GM19240 (cell line): ENCODE measurements at regions not wholly inside any gene's neighbourhood (a gene's known extent, or its start where the extent isn't known, plus 50 kb on each side); places are given as distances from the start of the nearest gene placed in this dataset.
"Not testable (repeated sequence)": the region's sequence is repeated elsewhere in the genome, so short reads cannot be mapped to it uniquely, and the experiment has no call there.

ENCODE experiments used
- DNase-seq: peaks from one replicate; pipeline ENCODE4 v3.0.0; 2011; ENCODE audit warnings: low spot score; ENCODE audit not compliant: insufficient read length

DNA sequence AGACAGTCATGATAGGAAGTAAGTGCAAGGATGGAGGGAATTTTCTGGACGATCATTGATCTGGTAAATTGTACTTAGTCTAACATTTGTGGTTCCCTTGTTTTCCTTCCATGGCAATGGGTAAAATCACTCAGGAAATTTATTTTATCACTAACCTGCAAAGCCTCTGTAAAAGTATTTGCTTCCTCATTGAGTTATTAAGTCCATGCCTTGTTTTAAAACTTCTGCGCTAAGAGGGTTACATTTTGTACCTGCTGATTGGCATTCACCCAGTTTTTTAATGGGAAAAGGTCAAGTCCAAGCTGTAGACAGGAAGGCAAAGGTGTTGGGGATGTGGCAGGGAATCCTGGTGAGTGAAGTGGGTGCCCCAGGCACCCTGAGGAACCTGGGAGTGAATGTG is 146.2 kb upstream of the NR2F2 start:
- no peak for DNase-seq

DNA sequence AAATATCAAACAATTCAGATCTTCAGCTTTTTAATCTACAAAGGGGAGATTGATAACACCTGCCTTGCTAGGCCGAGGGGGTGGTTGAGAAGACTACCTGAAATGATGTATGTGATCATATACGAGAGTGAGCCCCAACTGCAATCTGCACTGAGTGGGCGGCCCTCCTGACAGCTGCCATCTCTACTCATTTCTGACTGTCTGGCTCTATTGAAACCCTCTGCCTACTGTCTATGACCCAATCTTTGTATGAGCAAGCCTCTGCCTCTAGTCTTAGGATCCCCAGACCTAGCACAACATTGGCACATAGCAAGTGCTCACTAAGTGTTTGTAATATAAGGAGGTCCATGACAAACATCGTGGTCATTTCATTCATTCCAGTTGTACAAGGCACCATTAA is 144.4 kb upstream of the NR2F2 start:
- DNase-seq, result no peak

DNA sequence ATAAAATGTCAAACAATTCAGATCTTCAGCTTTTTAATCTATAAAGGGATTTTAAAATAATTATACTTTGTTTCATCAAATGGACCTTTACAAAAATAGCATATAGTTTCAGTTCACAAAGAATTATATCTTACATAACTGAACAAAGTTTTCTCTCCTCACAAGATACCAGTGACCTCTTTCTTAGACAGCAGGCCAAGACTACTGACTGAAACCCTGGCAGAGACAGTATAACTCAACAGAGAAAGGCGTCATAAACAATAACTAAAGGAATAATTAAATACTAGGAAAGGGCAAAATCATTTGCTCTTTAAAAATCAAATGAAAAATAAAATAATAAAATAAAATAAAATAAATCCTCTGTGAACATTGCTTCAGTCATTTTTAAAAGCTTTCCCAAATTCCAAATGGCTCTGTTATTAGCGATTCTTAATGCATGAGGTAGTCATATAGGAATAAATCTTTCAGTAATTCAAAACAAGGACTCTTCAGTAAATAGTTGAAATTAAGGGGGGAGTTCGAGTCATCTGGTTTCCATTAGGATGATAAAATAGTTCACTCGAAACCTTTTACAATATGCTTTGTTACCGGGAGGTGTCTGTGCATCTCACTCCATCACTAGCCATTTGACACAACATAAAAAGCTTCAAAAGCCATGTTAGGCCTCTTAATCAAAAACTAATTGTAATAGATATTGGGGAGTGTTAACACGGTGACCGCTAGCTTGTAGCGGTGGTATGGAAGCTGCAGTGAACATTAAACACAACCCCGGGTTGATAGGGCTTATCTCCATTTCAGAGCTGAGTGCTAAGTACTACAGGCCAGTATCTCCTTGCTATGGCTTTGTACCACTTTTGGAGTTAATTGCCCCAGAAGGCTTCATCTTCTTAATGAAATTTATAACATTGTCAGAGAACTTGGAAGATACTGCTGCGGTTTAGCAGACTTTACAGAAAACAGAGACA is 142.9 kb upstream of the NR2F2 start:
- no peak for DNase-seq

DNA sequence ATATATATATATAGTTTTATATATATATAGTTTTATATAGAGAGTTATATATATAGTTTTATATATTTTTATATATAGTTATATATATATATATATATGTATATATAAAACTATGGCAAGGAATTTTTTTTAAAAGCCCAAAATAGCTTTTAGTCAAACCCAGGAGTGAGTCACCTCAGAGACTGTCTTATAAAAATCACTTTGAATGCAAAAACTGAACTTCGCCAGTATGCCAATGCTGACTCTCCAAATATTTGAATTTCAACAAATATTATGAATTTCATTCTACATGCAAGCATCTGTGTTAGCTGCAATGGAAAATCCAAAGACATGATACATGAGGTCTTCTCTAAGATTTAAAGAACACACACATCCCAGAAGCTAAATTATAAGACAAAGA is 132.8 kb upstream of the NR2F2 start:
- DNase-seq, result no peak

DNA sequence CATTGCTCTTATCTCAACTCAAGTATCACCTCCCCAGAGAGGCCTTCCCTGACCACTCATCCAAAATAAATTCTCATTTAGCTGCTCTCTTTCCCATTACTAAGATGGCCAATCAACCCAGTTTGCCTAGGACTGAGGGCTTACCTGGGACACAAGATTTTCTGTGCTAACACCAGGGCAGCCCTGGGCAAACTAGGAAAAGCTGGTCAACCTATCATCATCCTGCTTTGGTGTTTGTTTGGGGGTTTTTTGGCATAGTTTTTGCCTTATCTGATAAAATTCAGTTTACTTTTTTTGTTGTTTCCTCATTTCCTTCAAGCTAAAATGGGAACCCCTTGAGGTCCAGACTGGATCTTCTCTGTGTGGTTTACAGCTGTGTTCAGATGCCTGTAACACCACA is 131.4 kb upstream of the NR2F2 start:
- no peak for DNase-seq

DNA sequence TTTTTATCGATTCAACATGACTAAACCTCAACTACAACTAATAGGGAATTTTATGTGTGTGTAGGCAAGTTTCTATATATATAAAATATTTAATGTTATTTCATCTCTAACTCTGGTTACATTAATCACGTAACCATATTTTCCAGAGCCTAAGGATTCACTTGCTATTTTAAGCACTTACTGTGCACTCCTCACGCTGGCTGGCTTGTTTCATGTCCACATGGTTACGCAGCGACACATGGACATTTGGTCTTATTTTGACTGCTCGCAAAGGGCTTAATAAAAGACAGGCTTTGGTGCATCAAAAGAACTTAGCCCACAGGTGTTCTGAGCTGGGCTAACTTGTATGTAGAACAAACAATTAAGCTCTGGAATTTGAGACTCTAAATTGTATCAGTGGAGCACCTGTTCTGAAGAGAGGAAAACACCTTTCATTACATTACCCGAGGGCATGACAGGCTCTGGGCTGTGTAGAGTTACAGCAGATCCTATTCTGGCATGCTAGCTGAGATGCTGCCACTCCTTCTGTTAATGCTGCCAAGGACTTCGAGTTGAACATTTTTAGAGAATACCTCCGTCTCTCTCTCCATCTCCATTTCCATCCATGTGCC is 130.0 kb upstream of the NR2F2 start:
- no peak for DNase-seq

DNA sequence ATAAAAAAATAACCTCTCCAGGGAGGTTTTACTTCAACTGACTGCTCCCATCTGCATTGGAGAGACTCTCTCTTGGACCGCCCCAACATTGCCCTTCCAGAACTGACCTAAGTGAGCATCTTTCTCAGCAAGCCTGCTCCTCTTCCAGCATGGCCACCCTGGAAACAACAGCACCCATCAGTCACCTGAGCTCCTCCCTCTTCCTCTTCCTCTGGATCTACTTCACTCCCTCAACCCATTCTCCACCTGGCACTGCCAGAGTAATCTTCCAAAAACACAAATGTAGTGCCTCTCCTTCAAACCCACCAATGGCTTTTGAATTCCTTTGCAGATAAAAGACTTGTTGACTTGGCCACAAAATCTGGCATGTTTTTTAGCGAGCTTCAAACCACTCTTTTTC is 128.8 kb upstream of the NR2F2 start:
- no peak for DNase-seq

DNA sequence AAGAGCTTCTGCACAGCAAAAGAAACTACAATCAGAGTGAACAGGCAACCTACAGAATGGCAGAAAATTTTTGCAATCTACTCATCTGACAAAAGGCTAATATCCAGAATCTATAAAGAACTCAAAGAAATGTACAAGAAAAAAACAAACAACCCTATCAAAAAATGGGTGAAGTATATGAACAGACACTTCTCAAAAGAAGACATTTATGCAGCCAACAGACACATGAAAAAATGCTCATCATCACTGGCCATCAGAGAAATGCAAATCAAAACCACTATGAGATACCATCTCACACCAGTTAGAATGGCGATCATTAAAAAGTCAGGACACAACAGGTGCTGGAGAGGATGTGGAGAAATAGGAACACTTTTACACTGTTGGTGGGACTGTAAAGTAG is 124.9 kb upstream of the NR2F2 start:
- not testable (repeated sequence) for DNase-seq

DNA sequence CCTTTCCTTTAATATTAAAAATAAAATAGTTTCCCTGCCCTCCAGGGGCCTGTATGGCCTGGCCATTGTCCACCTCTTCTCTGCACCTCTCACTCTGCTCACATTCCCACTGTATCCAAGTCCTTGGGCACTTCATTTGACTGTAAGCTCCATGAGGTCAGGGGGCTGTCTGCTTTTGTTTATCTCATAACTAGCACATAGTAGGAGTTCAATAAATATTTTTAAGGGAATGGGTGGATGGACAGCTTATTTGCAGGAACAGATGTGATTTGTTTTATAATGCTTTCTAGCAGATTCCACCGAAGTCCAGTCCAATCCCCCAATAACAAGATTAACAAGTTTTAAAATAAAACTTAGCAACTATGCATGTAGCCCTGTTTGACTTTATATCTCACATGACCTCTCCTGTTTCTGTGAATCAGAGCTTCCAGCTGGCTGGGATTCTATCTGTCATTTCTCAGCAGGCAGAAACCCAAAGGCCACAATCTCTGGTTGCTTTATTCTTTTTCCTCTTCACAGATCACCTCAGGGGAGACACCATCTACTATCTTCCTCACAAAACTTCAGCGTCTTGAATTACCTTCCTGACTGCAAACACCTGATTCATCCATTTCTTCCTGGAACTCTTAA is 123.0 kb upstream of the NR2F2 start:
- no peak for DNase-seq

DNA sequence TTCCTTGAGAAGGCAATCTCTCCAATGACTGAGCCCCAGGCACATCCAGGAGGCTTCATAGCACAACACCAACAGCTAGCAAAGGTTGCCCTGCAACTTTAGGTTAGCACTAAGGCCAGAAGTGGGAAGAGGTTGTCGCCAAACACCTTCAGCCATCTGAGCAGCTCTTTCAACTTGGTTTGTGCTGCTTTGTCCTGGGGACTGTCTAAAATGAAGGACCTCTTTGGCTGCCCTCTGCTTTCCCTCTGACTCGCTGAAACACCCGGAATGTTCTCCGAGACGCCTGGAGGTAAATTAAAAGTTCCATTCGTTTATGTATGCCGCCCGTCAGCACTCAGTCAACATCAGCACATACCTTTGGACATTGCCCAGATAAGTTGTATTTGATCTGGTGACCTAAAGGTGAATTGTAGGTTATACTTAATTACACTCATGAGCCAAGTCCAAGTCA is 121.2 kb upstream of the NR2F2 start:
- DNase-seq, result no peak

DNA sequence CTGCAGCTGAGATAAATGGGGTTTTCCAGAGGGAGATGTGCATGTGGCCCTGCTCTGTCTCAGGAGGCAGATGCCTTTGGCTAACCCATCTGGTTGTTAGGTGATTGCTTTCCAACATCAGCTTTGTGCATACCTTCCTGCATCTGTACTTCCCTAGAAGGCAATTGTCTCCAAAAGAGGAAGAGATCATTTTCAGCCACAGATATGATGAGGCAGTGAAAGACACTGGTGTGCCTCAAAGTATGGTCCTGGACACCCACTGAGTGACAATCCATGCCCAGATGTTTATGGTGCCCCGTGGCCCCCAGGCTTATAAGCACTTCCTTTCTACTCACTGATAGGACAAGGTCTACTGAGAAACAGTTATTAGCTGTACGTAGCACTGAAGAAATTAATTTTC is 117.5 kb upstream of the NR2F2 start:
- DNase-seq, result no peak

DNA sequence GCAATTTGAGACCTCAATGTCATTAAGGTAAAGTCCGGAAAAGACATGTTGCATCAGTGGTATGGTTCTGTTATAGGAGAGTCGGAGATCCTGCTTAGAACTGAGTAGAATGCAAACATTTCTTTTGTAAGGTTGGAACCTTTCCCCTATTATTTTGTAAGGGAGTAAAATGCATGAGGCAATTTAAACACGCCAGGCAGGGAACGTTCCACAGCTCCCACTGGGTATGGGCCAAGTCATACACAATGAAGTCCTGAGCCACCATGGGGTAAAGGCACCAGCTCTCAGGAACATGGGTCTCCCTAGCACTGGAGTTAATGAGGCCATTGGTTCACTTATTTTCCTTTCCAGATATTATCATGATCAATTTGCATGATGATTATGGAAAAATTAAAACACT is 116.6 kb upstream of the NR2F2 start:
- DNase-seq, result no peak

DNA sequence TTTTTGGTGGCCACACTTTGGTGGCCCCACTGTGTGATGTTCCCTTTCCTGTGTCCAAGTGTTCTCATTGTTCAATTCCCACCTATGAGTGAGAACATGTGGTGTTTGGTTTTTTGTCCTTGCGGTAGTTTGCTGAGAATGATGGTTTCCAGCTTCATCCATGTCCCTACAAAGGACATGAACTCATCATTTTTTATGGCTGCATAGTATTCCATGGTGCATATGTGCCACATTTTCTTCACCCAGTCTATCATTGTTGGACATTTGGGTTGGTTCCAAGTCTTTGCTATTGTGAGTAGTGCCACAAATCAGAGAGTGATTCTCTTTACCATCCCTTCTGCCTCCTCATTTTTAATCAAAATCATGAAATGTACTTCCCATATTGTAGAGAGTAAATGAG is 114.0 kb upstream of the NR2F2 start:
- not testable (repeated sequence) for DNase-seq

DNA sequence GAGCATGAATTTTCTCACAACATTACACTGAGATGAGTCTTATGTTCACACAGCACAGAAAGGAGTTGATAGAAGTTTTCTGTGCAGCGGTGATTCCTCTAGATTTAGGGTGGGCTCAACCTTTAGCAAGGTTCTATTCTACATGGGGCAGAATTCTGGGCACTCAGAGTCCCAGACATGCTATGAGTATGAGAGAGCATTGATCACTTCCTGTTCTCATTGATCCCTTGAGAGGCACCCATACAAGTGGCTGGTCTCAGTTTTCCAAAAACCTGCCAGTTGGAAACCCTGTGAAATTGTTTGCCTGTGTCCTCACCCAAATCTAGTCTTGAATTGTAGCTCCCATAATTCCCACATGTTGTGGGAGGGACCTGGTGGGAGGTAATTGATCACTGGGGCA is 112.5 kb upstream of the NR2F2 start:
- DNase-seq, result no peak

DNA sequence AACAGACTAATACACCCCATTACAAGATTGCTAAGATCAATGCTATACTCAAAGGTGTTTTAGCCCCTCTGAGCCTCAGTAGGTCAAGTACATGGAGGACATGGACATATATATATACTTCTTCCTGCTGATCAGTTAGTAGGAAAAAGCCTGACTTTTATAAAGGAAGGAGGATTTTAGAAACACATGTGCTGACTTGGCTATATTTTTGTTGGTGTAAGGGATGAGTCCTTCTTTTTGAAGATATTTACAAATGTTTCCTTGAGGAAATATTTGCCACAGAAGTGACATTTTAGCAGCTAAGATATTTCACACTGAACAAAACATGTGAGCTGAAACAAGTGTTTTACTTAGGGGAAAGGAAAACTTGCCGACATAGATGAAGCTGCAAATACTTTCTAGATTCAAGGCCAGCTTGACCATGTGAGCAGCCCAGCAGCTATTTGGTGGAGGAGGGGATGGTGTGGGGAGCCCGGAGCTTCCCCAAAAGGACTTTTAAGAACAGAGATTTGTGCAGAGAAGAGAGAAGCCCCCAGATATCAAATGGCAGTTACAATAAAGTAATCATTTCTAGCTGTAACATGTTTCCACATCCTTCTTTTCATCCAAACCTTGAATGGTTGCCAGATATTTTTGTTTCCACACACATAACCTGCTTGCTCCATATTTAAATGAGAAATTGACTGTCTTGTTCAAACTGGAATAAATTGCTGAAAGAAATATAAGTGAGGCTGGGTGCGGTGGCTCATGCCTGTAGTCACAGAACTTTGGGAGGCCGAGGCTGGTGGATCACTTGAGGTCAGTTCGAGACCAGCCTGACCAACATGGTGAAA is 111.7 kb upstream of the NR2F2 start:
- DNase-seq, result no peak

DNA sequence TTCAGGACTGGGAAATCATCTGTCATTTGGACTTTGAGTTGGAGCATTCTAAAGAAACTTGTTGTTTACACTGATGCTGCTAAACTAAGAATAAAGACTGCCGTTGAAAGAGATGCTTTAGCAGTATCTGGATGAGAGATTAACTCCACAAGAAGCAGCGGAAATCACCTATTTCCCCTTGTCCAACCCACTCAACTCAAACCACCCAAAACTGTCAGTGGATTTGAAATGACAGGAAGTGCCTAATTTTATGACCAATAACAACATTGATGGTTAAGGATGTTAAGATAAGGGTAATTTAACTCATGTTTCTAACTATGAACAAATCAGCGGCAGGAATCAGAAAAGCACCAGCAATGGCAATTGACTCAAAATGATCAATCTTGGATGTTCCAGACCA is 110.8 kb upstream of the NR2F2 start:
- DNase-seq, result no peak

DNA sequence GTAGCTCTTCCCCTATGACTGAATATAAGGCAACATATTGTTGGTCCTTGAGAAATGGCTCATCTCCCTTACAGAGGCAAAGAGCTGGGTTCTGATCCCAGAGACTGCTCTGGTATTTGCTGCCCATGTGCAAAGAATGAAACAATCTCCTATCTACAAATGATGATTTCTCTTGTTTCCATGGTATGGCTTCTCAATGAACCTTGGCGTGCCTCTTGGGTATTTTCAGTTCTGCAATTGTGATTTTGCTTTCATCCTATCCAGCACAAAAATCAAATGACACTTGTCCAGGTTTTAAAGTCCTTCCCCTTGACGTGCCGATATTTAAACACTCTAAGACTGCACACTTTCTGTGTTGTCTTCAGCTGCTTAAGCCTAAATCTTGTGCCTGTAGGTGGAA is 109.8 kb upstream of the NR2F2 start:
- no peak for DNase-seq

DNA sequence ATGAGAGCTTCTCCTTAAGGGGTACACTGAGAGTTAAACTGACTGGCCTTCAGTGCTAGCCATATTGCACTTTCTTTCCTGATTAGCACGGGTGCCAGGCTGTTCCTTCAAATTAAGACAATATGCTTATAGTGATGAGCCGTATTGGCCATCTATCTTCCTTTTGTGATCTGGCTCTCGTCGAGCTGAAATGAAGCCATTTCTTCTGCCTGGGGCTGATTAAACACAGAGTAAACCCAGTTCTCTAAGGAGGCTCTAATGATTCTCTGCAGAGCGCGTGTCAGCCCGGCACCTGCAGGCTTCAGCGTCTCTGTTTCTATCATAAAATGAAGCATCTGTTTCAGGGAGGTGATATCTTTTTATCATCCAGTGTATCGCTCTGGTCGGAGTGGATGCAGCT is 107.5 kb upstream of the NR2F2 start:
- no peak for DNase-seq

DNA sequence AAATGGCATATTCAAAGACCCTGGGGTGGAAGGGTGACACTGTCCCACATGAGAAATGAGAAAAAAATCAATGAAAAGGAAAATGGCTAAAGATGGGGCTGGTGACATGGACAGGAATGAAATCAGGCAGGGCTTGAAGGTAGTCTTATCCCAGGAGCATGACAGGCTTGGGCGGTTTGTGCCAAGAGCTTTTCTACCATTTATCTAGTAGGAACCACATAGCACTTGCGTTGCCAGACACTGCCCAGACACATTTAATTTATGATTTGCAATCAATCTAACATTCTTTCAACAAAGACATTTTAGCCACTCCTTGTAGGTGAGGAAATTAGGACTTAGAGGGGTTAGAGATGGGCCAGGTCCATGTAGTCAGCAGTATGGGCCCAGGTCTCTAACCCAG is 106.6 kb upstream of the NR2F2 start:
- no peak for DNase-seq

DNA sequence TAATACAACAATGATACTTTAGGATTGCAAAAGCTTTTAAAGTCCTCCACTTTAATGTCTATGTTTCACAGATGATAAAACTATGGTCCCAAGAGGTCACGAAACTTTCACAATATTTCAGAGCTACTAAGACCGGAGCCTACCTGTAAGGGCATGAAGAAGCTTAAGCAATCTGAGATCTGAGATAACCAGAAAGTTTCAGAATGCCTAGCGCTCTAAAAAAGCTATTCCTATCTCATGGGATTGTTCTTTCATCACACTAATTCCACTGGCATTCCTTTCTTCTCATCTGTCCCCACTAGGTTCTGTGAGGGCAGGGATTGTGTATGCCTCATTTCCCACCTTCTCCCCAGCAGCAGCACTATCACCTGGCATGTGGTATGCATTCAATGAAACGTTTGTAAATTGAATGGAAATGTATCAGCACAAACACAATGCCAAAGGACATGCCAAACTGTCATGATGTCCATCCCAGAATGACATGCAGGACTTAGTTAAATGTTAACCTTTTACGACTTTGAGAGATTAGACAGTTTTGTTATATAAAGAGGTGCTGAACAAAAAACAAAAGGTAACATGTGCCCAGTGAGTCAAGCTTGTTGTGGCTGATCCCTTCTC is 104.7 kb upstream of the NR2F2 start:
- no peak for DNase-seq

DNA sequence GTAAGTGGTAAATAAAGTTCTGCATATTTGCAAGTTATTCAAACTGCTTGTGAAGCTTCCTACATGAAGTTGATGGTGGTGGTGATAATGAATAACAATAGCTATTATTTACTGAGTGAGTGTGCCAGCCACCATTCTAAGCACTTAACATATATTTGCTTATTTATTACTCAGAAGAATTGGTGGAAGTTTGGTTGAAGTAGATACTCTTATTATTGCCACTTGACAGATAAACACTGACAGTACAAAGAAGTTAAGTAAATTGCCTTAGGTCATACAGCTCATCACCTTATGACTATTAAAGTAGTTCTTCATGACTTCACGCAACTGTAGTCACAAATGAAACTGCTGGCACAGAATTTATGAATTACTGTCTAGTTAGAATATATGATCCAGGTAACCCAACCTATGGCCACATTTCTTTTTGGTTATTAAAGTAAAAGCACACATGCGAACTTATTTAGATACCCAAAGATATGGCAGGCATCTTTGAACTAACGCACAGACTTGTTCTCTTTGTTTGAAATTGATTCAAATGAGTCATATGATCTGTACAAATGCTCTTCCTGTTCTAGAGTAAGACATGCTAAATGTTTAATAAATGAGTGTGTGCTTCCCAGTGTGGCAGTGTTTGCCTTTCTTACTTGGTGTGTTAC is 99.8 kb upstream of the NR2F2 start:
- no peak for DNase-seq
